T-helper 2 cell treated with Interferon-gamma antibody and Interleukin-4, amounts not matched to agents 100 ng/mL and 5 ng/mL, for 36 hours (primary cell): ENCODE measurements at regions not wholly inside any gene's neighbourhood (a gene's known extent, or its start where the extent isn't known, plus 50 kb on each side); places are given as distances from the start of the nearest gene placed in this dataset.

Experiments
- intact Hi-C: fragments of 100-400 bp; cut with micrococcal nuclease; formaldehyde crosslinking; loops from one replicate; pipeline ENCODE4 v1.15.1; 2023

- intact Hi-C loops = no loop called here
Measured at GRCh38 chr2:105652014-105652796, 92.5 kb upstream of the NCK2 start.

DNA sequence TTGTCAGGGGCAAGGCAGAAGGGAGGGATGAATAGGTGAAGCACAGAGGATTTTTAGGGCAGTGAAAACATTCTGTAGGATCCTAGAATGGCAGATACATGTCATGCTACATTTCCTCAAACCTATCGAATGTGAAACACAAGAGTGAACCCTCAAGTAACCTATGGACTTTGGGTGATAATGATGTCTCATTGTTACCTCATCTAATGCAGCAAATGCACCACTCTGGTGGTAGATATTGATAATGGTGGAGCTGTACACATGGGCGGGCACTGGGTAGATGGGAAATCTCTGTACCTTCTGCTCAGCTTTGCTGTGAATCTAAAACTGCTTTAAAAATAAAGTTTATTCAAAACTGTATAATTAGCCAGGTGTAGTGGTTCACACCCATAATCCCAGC is 95.2 kb upstream of the NCK2 start:
- intact Hi-C loops = loop anchor here (5.0 kb wide), 1 partner anchor 93 kb away; the partner anchor contains the start of gene NCK2

DNA sequence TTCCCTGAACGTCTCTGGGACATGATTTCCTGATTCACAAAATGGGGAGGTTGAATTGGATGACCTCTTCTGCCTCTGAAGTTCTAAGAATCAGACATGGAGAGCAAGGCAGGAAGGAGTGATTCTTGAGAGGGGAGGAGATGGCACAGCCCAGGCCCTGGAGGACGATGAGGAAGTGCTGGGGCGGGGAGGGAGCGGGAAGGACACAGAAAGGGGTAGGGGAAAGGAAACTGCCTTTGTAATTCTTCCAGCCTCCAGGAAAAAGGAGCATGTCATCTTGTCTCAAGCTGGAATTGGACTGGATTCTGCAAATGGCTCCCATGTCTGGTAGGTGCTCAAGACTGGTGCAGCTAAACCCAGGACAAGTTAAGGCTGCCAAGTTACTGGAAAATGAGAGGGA is 97.0 kb upstream of the NCK2 start:
- intact Hi-C loops = loop anchor here (5.0 kb wide), 1 partner anchor 95 kb away; the partner anchor contains the start of gene NCK2

DNA sequence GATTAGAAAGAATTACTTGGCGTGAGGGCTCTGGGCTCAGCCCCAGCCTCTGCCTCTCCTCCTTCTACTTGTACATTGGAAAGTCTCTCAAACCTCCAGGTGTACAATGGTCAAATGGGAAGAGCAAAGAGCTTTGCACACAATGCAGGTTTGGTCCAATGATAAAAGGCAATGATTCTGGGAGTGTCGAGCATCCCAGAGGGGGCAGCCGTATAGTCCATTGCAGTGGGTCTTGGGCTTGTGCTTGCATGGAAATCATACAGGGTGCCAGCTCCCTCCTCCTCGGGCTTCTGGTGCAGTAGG is 98.0 kb upstream of the NCK2 start:
- intact Hi-C loops = loop anchor here (5.0 kb wide), 1 partner anchor 96 kb away; the partner anchor contains the start of gene NCK2

DNA sequence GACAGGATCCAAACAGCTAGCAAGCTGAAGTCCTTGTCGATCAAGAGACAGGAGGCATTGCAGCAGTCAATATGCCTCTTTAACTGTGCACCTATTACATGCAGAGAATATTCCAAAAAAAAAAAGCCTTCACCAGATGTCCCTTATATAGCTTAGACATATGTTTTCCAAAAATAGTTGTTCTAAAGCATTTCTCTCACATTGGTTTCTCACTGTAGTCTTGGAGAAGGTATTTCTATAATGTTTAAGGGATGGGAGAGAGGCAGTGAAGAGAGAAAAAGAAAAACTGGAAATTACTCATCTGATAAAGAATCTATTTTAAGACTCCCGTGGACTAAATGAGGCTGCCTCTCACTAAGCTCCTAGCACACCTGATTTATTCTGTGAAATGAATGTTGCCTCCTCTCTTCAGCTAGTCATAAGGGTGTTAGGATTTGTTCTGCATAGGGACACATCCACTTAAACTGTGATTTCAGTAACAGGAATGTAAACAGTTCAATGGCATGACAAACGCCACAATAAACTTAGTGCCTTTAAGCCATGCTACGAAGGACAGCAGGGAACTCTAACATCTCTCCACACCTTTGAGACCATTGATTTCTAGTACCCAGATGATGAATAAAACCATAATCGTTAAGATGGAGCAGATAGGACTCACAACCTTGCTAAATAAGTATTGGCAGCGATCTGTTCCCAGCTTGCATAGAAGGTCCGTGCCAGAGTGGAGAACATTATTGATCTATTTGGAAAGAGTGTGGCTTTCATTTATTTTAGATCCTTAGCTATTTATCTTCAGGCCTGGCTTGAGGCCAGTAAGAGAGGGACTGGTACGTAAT is 98.6 kb upstream of the NCK2 start:
- intact Hi-C loops = loop anchor here (5.0 kb wide), 1 partner anchor 96 kb away; the partner anchor contains the start of gene NCK2

- intact Hi-C loops = loop anchor here (5.0 kb wide), 1 partner anchor 97 kb away; the partner anchor contains the start of gene NCK2
Measured at GRCh38 chr2:105645031-105645937, 99.4 kb upstream of the NCK2 start.

DNA sequence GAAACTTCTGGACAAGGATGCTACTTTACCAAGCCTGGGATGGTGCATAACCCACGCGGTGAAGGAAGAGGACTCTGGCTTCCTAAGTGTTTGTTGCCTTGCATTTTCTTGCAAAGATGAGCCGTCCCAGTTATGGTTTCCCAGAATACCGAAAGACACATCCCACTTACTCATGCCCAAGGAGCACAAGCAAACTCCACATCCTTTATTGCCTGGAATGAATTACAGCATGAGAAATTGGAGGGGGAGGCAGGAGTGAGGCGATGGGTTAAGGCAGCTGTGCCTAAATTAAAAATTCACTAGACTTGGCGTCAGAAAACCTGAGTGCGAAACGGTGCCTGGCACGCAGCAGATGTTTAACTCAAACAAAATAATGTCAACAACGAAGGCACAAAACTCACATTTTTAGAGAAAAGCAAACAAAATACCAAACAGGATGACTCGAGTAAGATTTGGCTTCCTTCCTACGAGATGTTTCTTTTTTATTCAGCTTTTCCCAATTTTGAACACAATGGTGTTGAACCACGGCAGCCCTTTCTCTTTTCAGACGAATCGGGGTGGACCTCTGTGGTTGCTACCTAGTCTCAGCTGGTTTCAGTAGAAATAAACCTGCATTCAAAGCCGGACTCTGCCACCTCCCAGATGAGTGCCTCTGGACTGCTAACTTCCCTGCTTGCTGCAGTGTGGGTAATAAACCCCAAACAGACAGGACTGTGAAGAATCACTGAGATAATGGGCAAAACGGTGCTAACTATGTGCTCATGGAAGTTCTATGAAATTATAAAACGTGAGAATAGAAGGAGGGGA is 100.3 kb upstream of the NCK2 start:
- intact Hi-C loops = no loop called here

GRCh38 chr2:105643405-105644173 is 101.1 kb upstream of the NCK2 start:
- intact Hi-C loops = no loop called here

GRCh38 chr2:105641389-105641811 is 103.3 kb upstream of the NCK2 start:
- intact Hi-C loops = no loop called here

DNA sequence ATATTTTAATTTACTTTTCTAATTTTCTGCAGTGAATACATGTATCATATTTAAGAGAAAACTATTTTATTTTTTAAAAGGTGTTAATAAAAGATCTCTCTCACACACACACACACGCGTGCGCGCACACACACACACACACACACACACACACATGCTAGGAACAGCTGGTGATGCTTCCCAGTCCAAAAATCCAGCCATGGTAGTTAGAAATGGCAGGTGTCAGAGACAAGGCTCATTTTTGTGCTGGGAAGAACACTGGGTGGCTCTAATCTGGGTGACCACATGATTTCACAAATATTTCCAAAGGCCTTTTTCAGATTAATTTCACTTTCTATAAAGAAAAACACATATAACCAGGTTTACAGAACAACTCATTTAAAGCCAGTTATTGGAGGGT is 104.5 kb upstream of the NCK2 start:
- intact Hi-C loops = no loop called here

- intact Hi-C loops = no loop called here
Measured at GRCh38 chr2:105636109-105636740, 108.5 kb upstream of the NCK2 start.

DNA sequence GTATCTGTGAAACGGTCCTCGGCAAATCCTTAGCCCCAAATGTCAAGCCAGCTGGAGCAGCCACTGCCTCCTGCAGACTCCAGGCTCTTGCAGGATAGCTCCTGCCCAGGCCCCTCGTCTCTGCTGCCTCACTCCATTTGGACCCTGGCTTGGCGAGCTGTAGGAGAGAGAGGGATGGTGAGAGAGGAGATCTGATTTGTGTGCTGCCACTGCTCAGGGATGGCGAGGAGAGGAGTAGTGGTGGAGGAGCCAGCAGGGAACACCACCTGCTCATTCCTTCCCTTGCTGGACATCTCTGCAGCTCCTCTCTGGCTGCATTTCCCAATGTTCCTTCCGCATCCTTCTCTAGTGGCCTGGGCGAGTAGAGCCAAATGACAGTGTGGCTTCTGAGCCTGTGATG is 109.1 kb upstream of the NCK2 start:
- intact Hi-C loops = no loop called here

- intact Hi-C loops = no loop called here
Measured at GRCh38 chr2:105634198-105634597, 110.5 kb upstream of the NCK2 start.

GRCh38 chr2:105631922-105632321 is 112.8 kb upstream of the NCK2 start:
- intact Hi-C loops = no loop called here

GRCh38 chr2:105631011-105631410 is 113.7 kb upstream of the NCK2 start:
- intact Hi-C loops = no loop called here

DNA sequence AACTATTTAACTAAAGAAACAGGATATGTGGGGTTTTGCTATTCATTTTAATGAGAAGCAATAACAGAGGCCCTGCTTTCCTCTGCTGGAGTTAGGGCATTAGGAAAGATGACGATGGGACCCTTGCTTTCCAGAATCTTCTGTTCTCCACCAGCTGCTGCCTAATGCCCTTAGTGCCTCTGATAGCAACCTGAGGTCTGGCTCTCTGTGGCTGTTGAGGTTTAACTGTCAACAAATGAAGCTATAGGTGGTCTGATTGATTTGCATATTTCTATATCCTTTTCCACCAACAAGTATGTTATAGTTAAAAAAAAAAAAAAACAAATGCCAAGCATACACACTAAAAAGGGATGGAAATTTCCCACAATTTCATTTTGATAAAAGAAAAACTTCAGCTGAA is 115.1 kb upstream of the NCK2 start:
- intact Hi-C loops = no loop called here

DNA sequence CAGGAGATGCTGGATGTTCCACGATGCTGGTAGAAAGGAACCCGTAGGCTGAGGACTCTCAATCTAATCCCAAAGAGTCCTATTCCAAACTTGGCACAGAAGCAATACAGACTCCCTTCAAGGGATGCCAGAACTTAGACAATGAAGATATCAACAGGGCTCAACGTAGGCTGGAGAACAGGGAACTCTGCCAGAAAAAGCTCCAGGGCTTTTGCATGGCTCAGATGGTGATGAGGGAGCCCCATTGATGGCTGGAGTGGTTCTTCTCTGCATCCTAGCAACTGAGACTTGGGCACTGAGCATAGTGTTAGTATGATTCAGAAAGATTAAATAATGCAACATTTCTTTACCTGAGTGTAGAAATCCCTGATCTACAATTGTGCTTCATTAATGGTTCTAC is 117.2 kb upstream of the NCK2 start:
- intact Hi-C loops = no loop called here

- intact Hi-C loops = no loop called here
Measured at GRCh38 chr2:105626966-105627340, 117.8 kb upstream of the NCK2 start.

DNA sequence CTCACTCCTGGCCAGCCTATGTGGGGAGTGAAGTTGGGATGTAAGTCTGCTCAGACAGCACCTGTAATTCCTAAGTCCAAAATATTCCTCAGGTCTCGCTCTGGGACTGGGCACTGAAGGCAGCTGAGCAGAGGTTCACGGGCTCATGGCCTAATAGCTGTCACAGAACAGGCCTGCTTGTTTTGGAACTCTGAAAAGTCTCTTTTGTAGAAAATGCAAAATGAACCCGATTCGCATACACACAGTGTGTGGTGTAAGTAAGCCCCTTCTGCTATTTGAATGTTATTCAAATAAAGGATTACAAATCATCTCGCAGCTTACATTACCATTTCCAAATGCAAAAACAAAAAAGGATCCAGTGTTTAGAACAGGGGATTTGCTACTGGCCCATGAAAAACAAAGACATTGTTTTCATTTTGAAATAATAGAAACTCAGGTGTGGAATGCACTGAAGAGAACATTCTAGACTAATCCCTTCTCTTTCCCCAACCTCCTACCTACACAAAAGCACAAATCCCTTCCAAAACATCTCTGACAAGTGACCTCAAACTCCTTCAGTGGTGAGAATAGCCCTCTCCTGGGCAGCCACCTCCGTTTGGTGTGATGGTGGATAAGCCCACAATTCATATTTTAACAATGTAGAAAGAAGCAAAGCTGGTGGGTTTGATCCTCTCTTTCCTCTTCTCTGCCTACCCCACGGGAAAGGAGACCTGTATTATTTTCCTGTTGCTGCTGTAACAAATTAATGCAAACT is 118.3 kb upstream of the NCK2 start:
- intact Hi-C loops = no loop called here
